ENCODE measurements at regions not wholly inside any gene's neighbourhood (a gene's known extent, or its start where the extent isn't known, plus 50 kb on each side); places are given as distances from the start of the nearest gene placed in this dataset.

DNA sequence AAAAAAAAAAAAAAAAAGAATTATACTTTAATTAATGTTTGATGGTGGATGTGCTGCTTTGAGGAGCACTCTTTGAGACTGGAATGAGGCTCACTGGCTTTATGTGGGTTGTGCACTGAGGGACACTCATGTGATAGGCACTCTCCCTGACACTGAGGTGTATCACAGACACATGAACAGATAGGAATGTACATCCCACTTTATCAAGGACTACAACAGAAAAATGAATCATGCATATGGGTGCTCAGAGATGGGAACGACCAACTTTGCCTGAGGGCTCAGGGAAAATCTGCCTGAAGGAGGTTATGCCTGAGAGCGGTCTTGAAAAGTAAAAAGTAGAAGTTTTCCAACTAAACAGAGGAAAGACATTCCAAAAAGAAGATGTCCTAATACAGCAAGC is 97.7 kb upstream of the RBPJ start:
- Histone ChIP-seq H3K27ac (ENCODE audit: low read depth, low read length, poor library complexity, severe bottlenecking) (no peak overlapping the region), H3K9me2 (ENCODE audit: low read depth, low read length) (no peaks in the 10 kb centered on the region), H4K20me1 (ENCODE audit: insufficient read depth, low read length) (no peaks in the 10 kb centered on the region), H3K4me2 (ENCODE audit: low read length) (no peak overlapping the region), H3K9me3 (ENCODE audit: low read length) (no peaks in the 10 kb centered on the region), H3K79me2 (ENCODE audit: insufficient read depth, low read length) (no peaks in the 10 kb centered on the region), H3K4me3 (ENCODE audit: low read depth, low read length, poor library complexity, severe bottlenecking) (no peak overlapping the region), H3K4me1 (ENCODE audit: insufficient read depth, low read length, severe bottlenecking) (no peaks in the 10 kb centered on the region), H2AFZ (ENCODE audit: low read length) (no peak overlapping the region), H3K36me3 (ENCODE audit: insufficient read depth, low read length) (no peaks in the 10 kb centered on the region), H3K27me3 (ENCODE audit: insufficient read depth, low read length) (no peaks in the 10 kb centered on the region), H3F3A (ENCODE audit: insufficient read depth, low read length) (no peaks in the 10 kb centered on the region), H3K9ac (ENCODE audit: low read length) (no peak overlapping the region)
- TF ChIP-seq CTCF (IDR thresholded peaks at IDR 0.05; ENCODE audit: low read length), result no peak

DNA sequence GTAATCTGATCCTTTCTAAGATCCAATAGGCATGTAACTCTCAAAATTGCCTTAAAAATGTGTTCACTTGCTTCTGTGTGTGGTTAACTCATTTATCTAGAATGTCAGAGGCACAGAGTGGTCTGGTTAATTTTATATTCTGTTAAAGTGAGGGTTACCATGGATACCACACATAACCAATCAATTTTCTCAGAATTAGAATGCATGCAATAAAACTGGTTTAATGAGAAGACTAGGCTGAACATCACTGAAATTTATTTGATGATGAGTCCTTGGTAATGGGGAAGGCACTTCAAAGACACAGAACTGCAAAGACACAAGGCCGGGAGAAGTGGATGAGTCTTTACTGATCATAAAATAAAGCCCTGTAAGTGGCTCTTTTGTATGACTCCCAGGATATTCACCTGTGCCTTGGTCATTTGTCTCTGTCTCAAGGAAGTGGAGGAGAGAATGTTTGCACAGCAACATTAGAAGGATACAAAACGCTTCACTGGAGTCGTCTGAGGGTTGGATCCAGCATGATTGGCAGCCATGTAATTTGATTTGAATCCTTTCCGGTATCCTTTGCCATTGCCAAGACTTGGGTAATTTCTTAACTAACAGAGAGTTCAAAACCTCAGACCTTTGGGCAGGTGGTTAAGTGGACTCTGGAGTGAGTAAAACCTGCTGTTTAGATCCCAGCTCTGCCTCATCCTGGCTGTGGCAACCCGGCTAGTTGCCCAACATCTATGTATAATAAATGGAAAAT is 94.0 kb upstream of the RBPJ start:
- no peaks in the 10 kb centered on the region for H3K36me3 ChIP-seq (ENCODE audit: insufficient read depth, low read length)
- H3K27ac ChIP-seq (ENCODE audit: low read depth, low read length, poor library complexity, severe bottlenecking), result no peak overlapping the region
- H3K27me3 ChIP-seq (ENCODE audit: insufficient read depth, low read length), result no peaks in the 10 kb centered on the region
- H4K20me1 ChIP-seq (ENCODE audit: insufficient read depth, low read length), result no peaks in the 10 kb centered on the region
- no peak overlapping the region for H3K9ac ChIP-seq (ENCODE audit: low read length)
- H3K79me2 ChIP-seq (ENCODE audit: insufficient read depth, low read length), result no peaks in the 10 kb centered on the region
- H3K9me2 ChIP-seq (ENCODE audit: low read depth, low read length), result no peaks in the 10 kb centered on the region
- no peaks in the 10 kb centered on the region for H3K9me3 ChIP-seq (ENCODE audit: low read length)
- H3K4me3 ChIP-seq (ENCODE audit: low read depth, low read length, poor library complexity, severe bottlenecking), result no peak overlapping the region
- H3K4me1 ChIP-seq (ENCODE audit: insufficient read depth, low read length, severe bottlenecking), result no peaks in the 10 kb centered on the region
- H3F3A ChIP-seq (ENCODE audit: insufficient read depth, low read length), result no peaks in the 10 kb centered on the region
- H3K4me2 ChIP-seq (ENCODE audit: low read length), result no peak overlapping the region
- TF ChIP-seq CTCF (IDR thresholded peaks at IDR 0.05; ENCODE audit: low read length) (no peak), EZH2 (IDR thresholded peaks at IDR 0.05; ENCODE audit: borderline replicate concordance, low read length) (no peak)
- no peak overlapping the region for H2AFZ ChIP-seq (ENCODE audit: low read length)

- Histone ChIP-seq H3K36me3 (ENCODE audit: insufficient read depth, low read length) (no peaks in the 10 kb centered on the region), H3K9me3 (ENCODE audit: low read length) (no peaks in the 10 kb centered on the region), H3K27ac (ENCODE audit: low read depth, low read length, poor library complexity, severe bottlenecking) (no peak overlapping the region), H3K4me2 (ENCODE audit: low read length) (no peak overlapping the region), H2AFZ (ENCODE audit: low read length) (no peak overlapping the region), H3K27me3 (ENCODE audit: insufficient read depth, low read length) (no peaks in the 10 kb centered on the region), H3K9ac (ENCODE audit: low read length) (no peak overlapping the region), H3K4me3 (ENCODE audit: low read depth, low read length, poor library complexity, severe bottlenecking) (no peak overlapping the region), H3K9me2 (ENCODE audit: low read depth, low read length) (no peaks in the 10 kb centered on the region), H3K79me2 (ENCODE audit: insufficient read depth, low read length) (no peaks in the 10 kb centered on the region), H4K20me1 (ENCODE audit: insufficient read depth, low read length) (no peaks in the 10 kb centered on the region), H3F3A (ENCODE audit: insufficient read depth, low read length) (no peaks in the 10 kb centered on the region), H3K4me1 (ENCODE audit: insufficient read depth, low read length, severe bottlenecking) (no peaks in the 10 kb centered on the region)
- TF ChIP-seq EZH2 (IDR thresholded peaks at IDR 0.05; ENCODE audit: borderline replicate concordance, low read length), result no peak
- TF ChIP-seq CTCF (IDR thresholded peaks at IDR 0.05; ENCODE audit: low read length), result no peak
Observed at GRCh38 chr4:26227601-26228229, 93.1 kb upstream of the RBPJ start.

All from OCI-LY1 (cell line).